ENCODE measurements at regions not wholly inside any gene's neighbourhood (a gene's known extent, or its start where the extent isn't known, plus 50 kb on each side); places are given as distances from the start of the nearest gene placed in this dataset.

DNA sequence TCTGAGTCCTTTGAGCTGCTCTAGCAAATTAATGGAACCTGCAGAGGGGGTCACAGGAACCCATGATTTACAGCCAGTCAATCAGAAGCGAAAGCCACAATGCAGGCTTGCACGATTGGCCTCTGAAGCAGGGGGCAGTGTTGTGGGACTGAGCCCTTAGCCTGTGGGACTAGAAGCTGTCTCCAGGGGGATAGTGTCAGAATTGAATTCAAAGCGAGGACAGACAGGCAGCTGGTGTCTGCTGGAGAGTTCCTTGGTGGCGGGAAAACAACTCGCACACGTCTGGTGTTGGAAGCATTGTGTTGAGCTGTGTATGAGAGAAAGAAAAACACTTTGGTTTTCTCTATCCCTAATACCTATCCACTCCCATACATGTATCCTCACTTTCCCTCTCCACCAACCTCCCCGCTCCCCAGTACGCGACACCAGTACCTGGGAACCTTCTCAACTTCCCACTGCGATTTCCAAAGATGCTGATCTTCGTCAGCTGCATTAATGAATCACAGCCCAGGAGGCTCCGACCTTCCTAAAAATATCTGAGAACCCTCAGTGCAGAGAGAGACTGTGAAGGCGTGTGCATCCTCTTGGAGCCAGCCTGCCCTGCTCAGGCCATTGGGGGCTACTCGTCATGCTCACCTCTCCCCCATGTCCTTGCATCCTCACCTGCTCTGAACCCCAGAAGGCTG, 88.2 kb downstream of the HS1BP3 start:
- DNase-seq = peak; percentile 66

DNA sequence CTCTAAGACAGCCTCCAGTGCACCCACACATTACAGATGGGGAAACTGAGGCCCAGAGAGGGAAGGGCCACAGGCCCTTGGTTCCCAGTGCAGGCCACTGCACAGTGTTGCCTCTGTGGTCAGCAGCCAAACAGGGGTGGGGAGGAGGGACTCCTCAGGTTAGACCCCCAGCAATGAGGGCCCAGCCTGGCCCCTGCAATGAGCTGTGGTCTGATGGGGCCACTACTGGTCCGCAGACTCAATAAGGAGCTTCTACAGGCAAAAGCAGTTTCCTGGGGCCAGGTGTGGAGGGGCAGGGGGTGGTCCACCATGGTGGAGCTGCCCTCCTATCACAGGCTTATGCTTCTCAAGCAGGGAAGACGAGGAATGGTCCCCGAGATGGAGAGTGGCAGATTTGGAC, 87.6 kb downstream of the HS1BP3 start:
- no peak for DNase-seq

- DNase-seq = no peak
Observed at GRCh38 chr2:20563833-20564232, 87.1 kb downstream of the HS1BP3 start.

DNA sequence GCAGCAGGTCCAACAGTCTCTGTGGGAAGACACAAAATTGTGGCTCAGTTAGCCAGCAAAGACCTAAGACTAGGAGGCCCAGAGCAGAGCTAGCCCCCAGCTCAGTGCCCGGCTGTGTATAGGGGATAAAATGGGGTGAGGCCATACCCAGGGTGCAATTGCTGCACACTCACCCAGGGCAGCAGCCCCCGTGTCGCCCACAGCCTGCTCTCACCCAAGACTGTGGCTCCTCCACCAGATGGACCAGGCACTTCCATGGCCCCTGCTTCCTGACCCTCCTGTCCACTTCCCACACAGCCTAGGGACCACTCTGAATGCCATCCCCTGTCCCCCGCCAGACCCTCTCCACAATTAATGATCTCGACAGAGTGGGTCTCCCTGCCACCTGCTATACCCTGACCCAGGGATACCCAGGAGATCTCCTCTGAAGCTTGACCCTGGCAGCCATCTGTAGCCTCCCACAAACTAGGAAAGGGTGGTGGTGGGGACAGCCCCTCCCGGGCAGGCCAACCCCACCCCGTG, 85.7 kb downstream of the HS1BP3 start:
- no peak for DNase-seq

GRCh38 chr2:20565623-20566236, 85.2 kb downstream of the HS1BP3 start:
- DNase-seq = no peak

DNA sequence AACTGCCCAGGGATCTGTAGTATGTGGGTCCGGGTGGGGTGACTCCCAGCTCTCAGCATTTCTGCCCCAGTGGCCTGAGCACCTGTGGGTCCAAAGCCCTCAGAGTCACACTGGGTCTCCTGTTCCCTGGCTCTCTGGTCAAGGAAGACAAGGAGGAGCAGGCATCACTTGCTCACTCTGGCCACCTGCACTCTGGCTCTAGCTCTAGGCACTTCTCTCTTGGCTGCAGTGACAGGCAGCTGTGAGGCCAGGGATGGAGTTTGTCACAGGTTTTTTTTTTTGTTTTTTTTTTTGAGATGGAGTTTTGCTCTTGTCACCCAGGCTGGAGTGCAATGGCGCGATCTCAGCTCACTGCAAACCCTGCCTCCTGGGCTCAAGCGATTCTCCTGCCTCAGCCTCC, 84.6 kb downstream of the HS1BP3 start:
- no peak for DNase-seq

DNA sequence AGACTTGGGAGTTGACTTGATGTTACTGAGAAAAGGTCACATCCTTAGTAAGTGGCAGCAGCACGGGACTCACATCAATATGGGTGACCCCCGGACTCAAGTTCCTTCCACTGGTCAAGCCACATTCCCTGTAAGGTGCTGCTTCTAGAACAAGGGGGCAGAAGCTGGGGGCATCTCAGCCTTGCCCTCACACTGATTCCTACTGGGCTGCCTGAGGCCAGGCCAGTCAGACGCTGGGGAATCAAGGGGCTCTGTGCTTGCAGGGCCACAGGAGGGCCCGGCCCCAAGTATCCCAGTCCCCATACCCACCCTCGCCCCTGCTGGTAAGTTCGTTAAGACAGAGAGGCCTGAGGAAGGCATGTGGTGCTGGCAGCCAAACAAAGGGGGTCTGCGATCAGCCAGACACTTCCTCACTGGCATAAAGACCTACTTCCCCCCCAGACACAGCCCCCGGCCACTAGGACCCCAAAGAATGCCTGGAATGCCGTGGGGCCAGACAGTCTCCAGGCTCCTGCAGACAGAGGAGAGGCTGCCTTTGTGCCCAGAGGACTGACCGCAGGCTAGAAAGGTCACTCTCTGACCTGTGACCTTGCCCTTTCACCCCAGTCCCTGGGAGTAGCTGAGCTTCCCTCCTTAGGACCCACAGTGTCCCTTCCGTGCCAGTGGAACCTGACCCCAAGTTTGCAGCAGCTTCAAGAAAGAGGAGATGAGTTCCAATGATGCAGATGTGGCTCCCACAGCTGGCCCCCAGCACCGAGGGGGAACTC, 83.6 kb downstream of the HS1BP3 start:
- DNase-seq = no peak

Measured in NCI-H1694 treated with DMSO at 0.1 percent for 48 hours (cell line).